Activated naive CD4-positive, alpha-beta T cell treated with anti-CD3 and anti-CD28 coated beads, Interleukin-2, amount 10 ng/mL, durations not matched to agents 7 days and 5 days (primary cell): ENCODE measurements at regions not wholly inside any gene's neighbourhood (a gene's known extent, or its start where the extent isn't known, plus 50 kb on each side); places are given as distances from the start of the nearest gene placed in this dataset.
"Not testable (repeated sequence)": the region's sequence is repeated elsewhere in the genome, so short reads cannot be mapped to it uniquely, and the experiment has no call there.

ENCODE experiments used
- CTCF ChIA-PET: fragments of 350-600 bp; sonication (Branson Sonifier 250); formaldehyde crosslinking; loops from one replicate; lab custom pipeline; 2021; ENCODE audit warnings: antibody characterized with exemption; lab: Charles Lee
- DNase-seq: peaks from one replicate; pipeline ENCODE4 v3.0.0-alpha.2; 2020
- H3K27ac Mint-ChIP-seq: one replicate; pipeline ENCODE4 v1.8.0; 2021; ENCODE audit warnings: mild to moderate bottlenecking, moderate library complexity, mixed read lengths
- H3K27me3 Mint-ChIP-seq: one replicate; pipeline ENCODE4 v1.8.0; 2021; ENCODE audit warnings: mild to moderate bottlenecking, mixed read lengths
- H3K36me3 Mint-ChIP-seq: one replicate; pipeline ENCODE4 v1.8.0; 2021; ENCODE audit warnings: mixed read lengths
- H3K4me1 Mint-ChIP-seq: one replicate; pipeline ENCODE4 v1.8.0; 2021; ENCODE audit warnings: mixed read lengths
- H3K4me3 Mint-ChIP-seq: one replicate; pipeline ENCODE4 v1.8.0; 2021; ENCODE audit warnings: mild to moderate bottlenecking, moderate library complexity, mixed read lengths
- H3K9me3 Mint-ChIP-seq: one replicate; pipeline ENCODE4 v1.8.0; 2021; ENCODE audit warnings: mixed read lengths

GRCh38 chr6:91075244-91075976 lies 488.5 kb upstream of the MAP3K7 start:
- Mint-ChIP-seq H3K27me3 (no peaks in the 10 kb centered on the region), H3K27ac (no peak overlapping the region), H3K4me1 (no peaks in the 10 kb centered on the region), H3K4me3 (no peak overlapping the region), H3K36me3 (no peaks in the 10 kb centered on the region), H3K9me3 (no peaks in the 10 kb centered on the region)
- DNase-seq = no peak
- CTCF ChIA-PET = no interaction called here

GRCh38 chr6:91063362-91063761 lies 476.5 kb upstream of the MAP3K7 start:
- CTCF ChIA-PET = no interaction called here
- Mint-ChIP-seq H3K9me3 (no peaks in the 10 kb centered on the region), H3K4me3 (no peak overlapping the region), H3K27ac (no peak overlapping the region), H3K27me3 (no peaks in the 10 kb centered on the region), H3K36me3 (no peaks in the 10 kb centered on the region), H3K4me1 (no peaks in the 10 kb centered on the region)
- DNase-seq = no peak

GRCh38 chr6:91057689-91058088 lies 470.8 kb upstream of the MAP3K7 start:
- H3K27ac Mint-ChIP-seq = no peak overlapping the region
- no peaks in the 10 kb centered on the region for H3K27me3 Mint-ChIP-seq
- H3K4me3 Mint-ChIP-seq = no peak overlapping the region
- CTCF ChIA-PET = no interaction called here
- no peak for DNase-seq
- H3K4me1 Mint-ChIP-seq = no peaks in the 10 kb centered on the region
- H3K9me3 Mint-ChIP-seq = no peaks in the 10 kb centered on the region
- no peaks in the 10 kb centered on the region for H3K36me3 Mint-ChIP-seq

DNA sequence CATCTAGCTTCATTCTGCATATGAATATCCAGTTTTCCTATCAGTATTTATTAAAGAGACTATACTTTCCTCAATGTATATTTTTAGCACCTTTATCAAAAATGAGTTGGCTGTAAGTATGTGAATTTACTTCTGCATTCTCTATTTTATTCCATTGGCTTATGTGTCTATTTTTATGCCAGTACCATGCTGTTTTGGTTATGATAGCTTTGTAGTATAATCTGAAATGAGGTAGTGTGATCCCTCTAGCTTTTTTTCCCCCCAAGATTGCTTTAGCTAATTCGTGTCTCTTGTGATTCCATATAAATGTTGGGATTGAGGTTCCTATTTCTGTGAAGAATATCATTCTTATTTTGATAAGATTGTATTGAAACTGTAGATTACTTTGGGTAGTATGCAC lies 469.1 kb upstream of the MAP3K7 start:
- Mint-ChIP-seq H3K27me3 (no peaks in the 10 kb centered on the region), H3K27ac (no peak overlapping the region), H3K36me3 (no peaks in the 10 kb centered on the region), H3K4me3 (no peak overlapping the region), H3K4me1 (no peaks in the 10 kb centered on the region), H3K9me3 (no peaks in the 10 kb centered on the region)
- CTCF ChIA-PET = interaction anchor here (0.7 kb wide), 1 partner anchor 28 kb away, joined by 3 read pairs; no protein-coding TSS in a partner anchor
- DNase-seq = no peak

DNA sequence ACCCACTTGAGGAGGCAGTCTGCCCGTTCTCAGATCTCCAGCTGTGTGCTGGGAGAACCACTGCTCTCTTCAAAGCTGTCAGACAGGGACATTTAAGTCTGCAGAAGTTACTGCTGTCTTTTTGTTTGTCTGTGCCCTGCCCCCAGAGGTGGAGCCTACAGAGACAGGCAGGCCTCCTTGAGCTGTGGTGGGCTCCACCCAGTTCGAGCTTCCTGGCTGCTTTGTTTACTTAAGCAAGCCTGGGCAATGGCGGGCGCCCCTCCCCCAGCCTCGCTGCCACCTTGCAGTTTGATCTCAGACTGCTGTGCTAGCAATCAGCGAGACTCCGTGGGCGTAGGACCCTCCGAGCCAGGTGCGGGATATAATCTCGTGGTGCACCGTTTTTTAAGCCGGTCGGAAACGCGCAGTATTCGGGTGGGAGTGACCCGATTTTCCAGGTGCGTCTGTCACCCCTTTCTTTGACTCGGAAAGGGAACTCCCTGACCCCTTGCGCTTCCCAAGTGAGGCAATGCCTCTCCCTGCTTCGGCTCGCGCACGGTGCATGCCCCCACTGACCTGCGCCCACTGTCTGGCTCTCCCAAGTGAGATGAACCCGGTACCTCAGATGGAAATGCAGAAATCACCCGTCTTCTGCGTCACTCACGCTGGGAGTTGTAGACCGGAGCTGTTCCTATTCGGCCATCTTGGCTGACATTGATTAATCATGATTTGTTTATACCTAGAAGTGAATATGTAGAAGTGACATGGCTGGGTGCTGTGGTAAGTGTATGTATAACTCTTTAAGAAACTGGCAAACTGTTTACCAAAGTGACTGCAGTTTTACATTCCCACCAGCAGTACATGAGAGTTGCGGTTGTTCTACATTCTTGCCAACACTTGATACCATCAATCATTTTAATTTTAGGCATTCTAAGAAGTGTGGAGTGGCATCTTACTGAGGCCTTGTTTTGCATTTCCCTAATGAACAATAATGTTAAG lies 465.9 kb upstream of the MAP3K7 start:
- H3K36me3 Mint-ChIP-seq, DNase-seq, CTCF ChIA-PET, H3K27me3 Mint-ChIP-seq, H3K9me3 Mint-ChIP-seq, H3K27ac Mint-ChIP-seq, H3K4me3 Mint-ChIP-seq, H3K4me1 Mint-ChIP-seq: not testable (repeated sequence)

DNA sequence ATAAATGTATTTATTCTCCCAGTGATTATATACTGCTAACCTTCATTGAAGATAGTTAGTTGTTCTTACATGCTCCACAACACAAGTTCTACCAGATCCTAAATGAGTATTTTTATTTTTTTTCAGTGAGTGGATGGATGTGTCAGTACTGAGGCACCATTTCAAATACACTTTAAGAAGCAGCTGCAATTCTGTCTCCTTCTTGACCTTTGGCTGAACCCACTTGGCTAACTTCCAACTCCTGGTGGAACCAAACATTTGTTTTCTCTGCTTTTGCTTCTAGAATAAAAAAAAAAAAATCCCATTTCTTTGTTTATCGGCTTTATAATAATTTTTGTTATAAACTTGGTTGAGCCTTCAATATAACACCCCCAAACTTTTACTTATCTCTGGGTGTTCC lies 458.3 kb upstream of the MAP3K7 start:
- no peaks in the 10 kb centered on the region for H3K36me3 Mint-ChIP-seq
- H3K27ac Mint-ChIP-seq = no peak overlapping the region
- no peak overlapping the region for H3K4me3 Mint-ChIP-seq
- no peaks in the 10 kb centered on the region for H3K27me3 Mint-ChIP-seq
- no peaks in the 10 kb centered on the region for H3K4me1 Mint-ChIP-seq
- CTCF ChIA-PET = no interaction called here
- H3K9me3 Mint-ChIP-seq = no peaks in the 10 kb centered on the region
- no peak for DNase-seq

- Mint-ChIP-seq H3K27ac (no peak overlapping the region), H3K4me1 (no peaks in the 10 kb centered on the region), H3K27me3 (no peaks in the 10 kb centered on the region), H3K36me3 (no peaks in the 10 kb centered on the region), H3K4me3 (no peak overlapping the region), H3K9me3 (no peaks in the 10 kb centered on the region)
- CTCF ChIA-PET = no interaction called here
- no peak for DNase-seq
These were observed 456.9 kb upstream of the MAP3K7 start for GRCh38 chr6:91043751-91044150.

- H3K4me3 Mint-ChIP-seq = no peak overlapping the region
- CTCF ChIA-PET = no interaction called here
These were observed 455.8 kb upstream of the MAP3K7 start for GRCh38 chr6:91042656-91043055.

GRCh38 chr6:91033964-91034363 lies 447.1 kb upstream of the MAP3K7 start:
- Mint-ChIP-seq H3K4me3 (no peak overlapping the region), H3K27ac (no peak overlapping the region), H3K27me3 (no peaks in the 10 kb centered on the region), H3K36me3 (no peaks in the 10 kb centered on the region), H3K4me1 (no peaks in the 10 kb centered on the region), H3K9me3 (no peaks in the 10 kb centered on the region)
- CTCF ChIA-PET = interaction anchor here (1.1 kb wide), 1 partner anchor 94 kb away, joined by 3 read pairs; no protein-coding TSS in a partner anchor
- no peak for DNase-seq

More at GRCh38 chr6:91042656-91043055, 455.8 kb upstream of the MAP3K7 start:
- Mint-ChIP-seq H3K36me3 (no peaks in the 10 kb centered on the region), H3K27ac (no peak overlapping the region), H3K9me3 (no peaks in the 10 kb centered on the region), H3K4me1 (no peaks in the 10 kb centered on the region), H3K27me3 (no peaks in the 10 kb centered on the region)
- no peak for DNase-seq

DNA sequence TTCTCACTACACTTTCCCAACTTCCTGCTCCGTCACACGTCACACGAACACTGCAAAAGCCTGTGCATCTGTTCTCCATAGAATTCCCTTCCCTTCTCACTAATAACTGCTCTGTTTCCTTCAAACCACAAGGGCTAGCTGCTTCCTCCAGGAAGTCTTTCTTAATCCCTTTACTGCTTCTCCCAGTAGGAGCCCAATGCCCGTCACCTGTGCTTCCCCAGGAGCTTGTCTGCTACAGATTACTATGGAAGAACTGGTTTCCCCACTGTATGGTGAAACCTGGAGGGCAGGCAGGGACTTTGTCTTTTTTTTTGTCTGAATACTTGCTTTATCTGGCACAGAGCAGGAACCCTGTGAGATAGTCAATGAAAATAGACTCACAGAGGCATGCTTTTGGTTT lies 444.7 kb upstream of the MAP3K7 start:
- Mint-ChIP-seq H3K27ac (no peak overlapping the region), H3K4me1 (no peaks in the 10 kb centered on the region), H3K36me3 (no peaks in the 10 kb centered on the region), H3K4me3 (no peak overlapping the region), H3K9me3 (no peaks in the 10 kb centered on the region), H3K27me3 (no peaks in the 10 kb centered on the region)
- CTCF ChIA-PET = no interaction called here
- DNase-seq = no peak

GRCh38 chr6:91029211-91029610 lies 442.3 kb upstream of the MAP3K7 start:
- H3K27ac Mint-ChIP-seq = no peak overlapping the region
- no peak for DNase-seq
- CTCF ChIA-PET = no interaction called here
- H3K4me1 Mint-ChIP-seq = no peaks in the 10 kb centered on the region
- H3K4me3 Mint-ChIP-seq = no peak overlapping the region
- no peaks in the 10 kb centered on the region for H3K36me3 Mint-ChIP-seq
- no peaks in the 10 kb centered on the region for H3K27me3 Mint-ChIP-seq
- H3K9me3 Mint-ChIP-seq = no peaks in the 10 kb centered on the region

DNA sequence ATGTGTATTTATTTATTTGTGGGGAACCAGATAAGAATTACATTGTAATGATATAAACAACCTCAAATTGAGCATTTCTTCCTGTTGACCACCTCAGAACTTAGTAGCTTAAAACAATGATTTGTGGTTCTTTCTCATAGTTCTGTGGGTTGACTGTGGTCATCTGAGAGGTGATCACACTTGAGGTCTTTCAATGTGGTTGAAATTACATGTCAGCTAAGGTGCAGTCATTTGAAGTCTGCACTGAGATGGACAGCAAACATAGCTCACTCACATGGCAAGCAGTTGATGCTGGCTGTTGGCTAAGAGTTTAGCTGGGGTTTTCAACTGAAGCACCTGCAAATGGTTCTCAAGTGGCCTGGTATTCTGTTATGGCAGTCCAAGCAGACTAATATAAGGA lies 436.7 kb upstream of the MAP3K7 start:
- Mint-ChIP-seq H3K9me3 (no peaks in the 10 kb centered on the region), H3K4me3 (no peak overlapping the region), H3K4me1 (no peaks in the 10 kb centered on the region), H3K27me3 (peaks cover 6% of the 10 kb centered on the region), H3K27ac (no peak overlapping the region), H3K36me3 (no peaks in the 10 kb centered on the region)
- CTCF ChIA-PET = no interaction called here
- no peak for DNase-seq

GRCh38 chr6:91020744-91021143 lies 433.9 kb upstream of the MAP3K7 start:
- peaks cover 6% of the 10 kb centered on the region for H3K27me3 Mint-ChIP-seq
- no peaks in the 10 kb centered on the region for H3K36me3 Mint-ChIP-seq
- H3K4me3 Mint-ChIP-seq = no peak overlapping the region
- H3K4me1 Mint-ChIP-seq = no peaks in the 10 kb centered on the region
- peak overlapping the region; percentile 33 for H3K27ac Mint-ChIP-seq
- DNase-seq = no peak
- CTCF ChIA-PET = no interaction called here
- no peaks in the 10 kb centered on the region for H3K9me3 Mint-ChIP-seq

GRCh38 chr6:91018586-91018985 lies 431.7 kb upstream of the MAP3K7 start:
- no peak overlapping the region for H3K27ac Mint-ChIP-seq
- H3K4me1 Mint-ChIP-seq = no peaks in the 10 kb centered on the region
- no peak for DNase-seq
- CTCF ChIA-PET = no interaction called here
- H3K36me3 Mint-ChIP-seq = no peaks in the 10 kb centered on the region
- peaks cover 6% of the 10 kb centered on the region for H3K27me3 Mint-ChIP-seq
- no peak overlapping the region for H3K4me3 Mint-ChIP-seq
- no peaks in the 10 kb centered on the region for H3K9me3 Mint-ChIP-seq

GRCh38 chr6:91013511-91013910 lies 426.6 kb upstream of the MAP3K7 start:
- Mint-ChIP-seq H3K4me1 (no peaks in the 10 kb centered on the region), H3K27me3 (no peaks in the 10 kb centered on the region), H3K4me3 (no peak overlapping the region)

More at GRCh38 chr6:91013511-91013910, 426.6 kb upstream of the MAP3K7 start:
- Mint-ChIP-seq H3K27ac (no peak overlapping the region), H3K36me3 (no peaks in the 10 kb centered on the region), H3K9me3 (no peaks in the 10 kb centered on the region)
- DNase-seq = no peak
- CTCF ChIA-PET = no interaction called here
